Naive thymus-derived CD4-positive, alpha-beta T cell (primary cell): ENCODE measurements at regions not wholly inside any gene's neighbourhood (a gene's known extent, or its start where the extent isn't known, plus 50 kb on each side); places are given as distances from the start of the nearest gene placed in this dataset.
"Not testable (repeated sequence)": the region's sequence is repeated elsewhere in the genome, so short reads cannot be mapped to it uniquely, and the experiment has no call there.

Experiments used
- ATAC-seq: fragments of 150-1000 bp; cut with Tn5 transposase; 2 replicates; pipeline ENCODE4 v1.10.0; 2021; ENCODE audit warnings: mild to moderate bottlenecking, moderate library complexity
- CTCF ChIA-PET: fragments of 350-600 bp; sonication (Branson Sonifier 250); formaldehyde crosslinking; loops from one replicate; lab custom pipeline; 2021; ENCODE audit warnings: antibody characterized with exemption; lab: Charles Lee
- POLR2A ChIA-PET: fragments of 350-600 bp; sonication (Branson Sonifier 250); formaldehyde crosslinking; loops from one replicate; lab custom pipeline; 2021; ENCODE audit warnings: antibody characterized with exemption, inconsistent platforms; lab: Charles Lee
- DNase-seq, 9 donors: peaks; one replicate each; pipeline versions ENCODE4 v3.0.0 to v3.0.0-alpha.2; 2020 to 2022; ENCODE audit warnings: mixed read lengths in 1 of 9
- H3K27ac ChIP-seq: one replicate; pipeline ENCODE4 v1.7.0; 2013; ENCODE audit warnings: mild to moderate bottlenecking, low read depth, low read length, moderate library complexity
- H3K27me3 ChIP-seq, 2 donors: one replicate each; pipeline ENCODE4 v1.7.0; 2013; ENCODE audit warnings: low read length in 2 of 2, mild to moderate bottlenecking in 2 of 2, moderate library complexity in 2 of 2; ENCODE audit not compliant: control insufficient read depth in 2 of 2, insufficient read depth in 2 of 2
- H3K36me3 ChIP-seq, 3 experiments: 1 replicate in 2 of 3; 2 replicates in 1 of 3; pipeline ENCODE4 v1.7.0; 2013; ENCODE audit warnings: low read length in 3 of 3, mild to moderate bottlenecking in 3 of 3, moderate library complexity in 1 of 3; ENCODE audit not compliant: insufficient read depth in 3 of 3, control insufficient read depth in 2 of 3
- H3K4me1 ChIP-seq, 2 donors: one replicate each; pipeline ENCODE4 v1.7.0; 2013; ENCODE audit warnings: low read length in 2 of 2, mild to moderate bottlenecking in 2 of 2, moderate library complexity in 1 of 2; ENCODE audit not compliant: control insufficient read depth in 2 of 2, insufficient read depth in 2 of 2
- H3K4me3 ChIP-seq: 2 replicates; pipeline ENCODE4 v1.7.0; 2013; ENCODE audit warnings: mild to moderate bottlenecking, low read length
- H3K9me3 ChIP-seq, 3 experiments: 1 replicate in 2 of 3; 2 replicates in 1 of 3; pipeline ENCODE4 v1.7.0; 2013; ENCODE audit warnings: low read length in 3 of 3; ENCODE audit not compliant: control insufficient read depth in 2 of 3
- H3K27ac Mint-ChIP-seq, 9 donors: one replicate each; pipeline ENCODE4 v1.8.0; 2020 to 2022; ENCODE audit warnings: mixed read lengths in 9 of 9, mild to moderate bottlenecking in 8 of 9, moderate library complexity in 5 of 9, inconsistent platforms in 2 of 9
- H3K27me3 Mint-ChIP-seq, 5 donors: one replicate each; pipeline ENCODE4 v1.8.0; 2021 to 2022; ENCODE audit warnings: mixed read lengths in 5 of 5, mild to moderate bottlenecking in 1 of 5
- H3K36me3 Mint-ChIP-seq, 5 donors: one replicate each; pipeline ENCODE4 v1.8.0; 2020 to 2022; ENCODE audit warnings: mixed read lengths in 5 of 5, mild to moderate bottlenecking in 3 of 5, inconsistent platforms in 1 of 5
- H3K4me1 Mint-ChIP-seq, 7 donors: one replicate each; pipeline ENCODE4 v1.8.0; 2020 to 2022; ENCODE audit warnings: mixed read lengths in 7 of 7, mild to moderate bottlenecking in 3 of 7, inconsistent platforms in 1 of 7
- H3K4me3 Mint-ChIP-seq, 10 donors: one replicate each; pipeline ENCODE4 v1.8.0; 2020 to 2022; ENCODE audit warnings: mild to moderate bottlenecking in 10 of 10, mixed read lengths in 10 of 10, moderate library complexity in 6 of 10, inconsistent platforms in 2 of 10
- H3K9me3 Mint-ChIP-seq, 11 donors: one replicate each; pipeline ENCODE4 v1.8.0; 2020 to 2022; ENCODE audit warnings: mixed read lengths in 11 of 11, mild to moderate bottlenecking in 4 of 11, inconsistent platforms in 1 of 11, moderate library complexity in 1 of 11
- intact Hi-C, 2 donors: fragments of 100-400 bp; cut with micrococcal nuclease; formaldehyde crosslinking; loops; one replicate each; pipeline ENCODE4 v1.15.1; 2023

DNA sequence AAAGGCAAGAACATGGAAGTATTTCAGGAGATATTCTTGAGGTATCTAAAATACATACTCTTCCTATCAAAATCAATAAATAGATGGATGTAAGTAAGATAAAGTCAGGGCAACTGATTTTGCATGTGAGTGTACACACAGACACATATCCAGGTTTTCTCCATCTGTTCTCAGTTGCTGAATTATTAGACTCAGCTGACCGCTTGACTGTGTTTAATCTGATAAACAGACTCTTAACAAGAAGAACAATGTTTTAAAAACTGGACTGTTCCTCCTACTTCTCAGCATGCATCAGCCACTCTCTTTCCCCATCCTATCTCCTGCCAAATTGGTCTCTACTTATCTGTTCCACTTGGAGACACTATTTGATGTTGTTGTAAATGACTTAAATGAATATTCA lies 73.5 kb downstream of the GOLGA8G start:
- Mint-ChIP-seq H3K9me3 (peaks cover 0 to 1% (median 0%) of the 10 kb centered on the region in 11 donors), H3K4me3 (no peak overlapping the region), H3K27ac (no peak overlapping the region), H3K36me3 (peaks cover 0 to 6% (median 0%) of the 10 kb centered on the region in 5 donors), H3K4me1 (peaks cover 0 to 6% (median 0%) of the 10 kb centered on the region in 7 donors), H3K27me3 (peaks cover 22 to 38% (median 30%) of the 10 kb centered on the region in 5 donors)
- H3K9me3 ChIP-seq = no peaks in the 10 kb centered on the region
- no peaks in the 10 kb centered on the region for H3K4me1 ChIP-seq
- H3K27me3 ChIP-seq = no peaks in the 10 kb centered on the region
- ChIA-PET POLR2A (no interaction called here), CTCF (no interaction called here)
- DNase-seq (no peak), ATAC-seq (no peak)
- H3K4me3 ChIP-seq = no peak overlapping the region
- no peak overlapping the region for H3K27ac ChIP-seq
- H3K36me3 ChIP-seq = no peaks in the 10 kb centered on the region
- intact Hi-C loops = no loop called here

DNA sequence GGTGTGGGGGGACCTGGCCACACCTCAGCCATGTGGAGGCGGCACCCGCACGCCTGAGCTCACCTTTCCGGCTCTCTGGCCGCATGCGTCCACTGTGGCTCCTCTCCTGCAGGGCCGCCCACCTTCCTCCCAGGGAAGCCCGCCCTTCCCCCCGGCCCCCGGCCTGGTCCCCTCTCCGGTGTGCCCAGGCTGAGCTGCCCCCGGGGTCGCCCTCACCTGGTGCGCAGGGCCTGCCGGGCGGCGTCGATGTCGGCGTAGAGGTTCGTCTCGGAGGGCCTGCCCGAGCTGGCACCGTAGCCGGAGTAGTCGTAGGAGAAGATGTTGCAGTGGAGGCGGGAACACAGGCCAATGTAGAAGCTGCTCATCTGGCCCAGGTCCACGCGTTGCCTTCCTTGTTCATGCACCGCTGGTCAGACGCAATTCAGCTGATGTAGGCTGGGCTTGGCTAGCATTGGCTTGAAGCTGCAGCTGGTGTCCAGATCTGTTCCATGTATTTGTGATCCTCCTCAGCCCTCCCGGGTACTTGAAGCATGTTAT lies 75.3 kb downstream of the GOLGA8G start:
- ATAC-seq, H3K4me3 ChIP-seq, H3K27ac Mint-ChIP-seq, intact Hi-C loops, CTCF ChIA-PET, H3K4me1 ChIP-seq, H3K27me3 ChIP-seq, H3K9me3 Mint-ChIP-seq, POLR2A ChIA-PET, H3K36me3 Mint-ChIP-seq, DNase-seq, H3K27ac ChIP-seq, H3K4me1 Mint-ChIP-seq, H3K36me3 ChIP-seq, H3K9me3 ChIP-seq: not testable (repeated sequence)
- Mint-ChIP-seq H3K27me3 (peaks cover 22 to 37% (median 28%) of the 10 kb centered on the region in 5 donors), H3K4me3 (peak overlapping the region in 1 of 10 donors; percentile 2)

- Mint-ChIP-seq H3K27me3 (peaks cover 22 to 33% (median 28%) of the 10 kb centered on the region in 5 donors), H3K9me3 (peaks cover 0 to 1% (median 0%) of the 10 kb centered on the region in 11 donors), H3K4me3 (no peak overlapping the region), H3K36me3 (peaks cover 0 to 6% (median 0%) of the 10 kb centered on the region in 5 donors), H3K4me1 (peaks cover 0 to 6% (median 0%) of the 10 kb centered on the region in 7 donors), H3K27ac (no peak overlapping the region)
- Histone ChIP-seq H3K4me3 (no peak overlapping the region), H3K9me3 (no peaks in the 10 kb centered on the region), H3K27me3 (no peaks in the 10 kb centered on the region), H3K4me1 (no peaks in the 10 kb centered on the region), H3K27ac (no peak overlapping the region), H3K36me3 (no peaks in the 10 kb centered on the region)
- ATAC-seq (no peak), DNase-seq (no peak)
- ChIA-PET CTCF (no interaction called here), POLR2A (no interaction called here)
- intact Hi-C loops = no loop called here
Measured at GRCh38 chr15:28456476-28457395, 76.0 kb downstream of the GOLGA8G start.

- H3K27ac ChIP-seq, H3K27me3 ChIP-seq, CTCF ChIA-PET, H3K9me3 Mint-ChIP-seq, H3K9me3 ChIP-seq, ATAC-seq, intact Hi-C loops, DNase-seq, H3K4me1 ChIP-seq, POLR2A ChIA-PET, H3K36me3 ChIP-seq, H3K36me3 Mint-ChIP-seq, H3K4me1 Mint-ChIP-seq, H3K27ac Mint-ChIP-seq, H3K4me3 ChIP-seq: not testable (repeated sequence)
- peak overlapping the region in 1 of 10 donors; percentile 45 for H3K4me3 Mint-ChIP-seq
- peaks cover 22 to 26% (median 24%) of the 10 kb centered on the region in 5 donors for H3K27me3 Mint-ChIP-seq
Measured at GRCh38 chr15:28455537-28456475, 77.0 kb downstream of the GOLGA8G start.

GRCh38 chr15:28454751-28455220 lies 76.3 kb downstream of the GOLGA8F start:
- H3K4me3 Mint-ChIP-seq, H3K9me3 Mint-ChIP-seq, H3K9me3 ChIP-seq, H3K4me1 Mint-ChIP-seq, H3K4me1 ChIP-seq, DNase-seq, CTCF ChIA-PET, intact Hi-C loops, H3K27ac Mint-ChIP-seq, H3K4me3 ChIP-seq, H3K27me3 ChIP-seq, POLR2A ChIA-PET, H3K36me3 Mint-ChIP-seq, ATAC-seq, H3K36me3 ChIP-seq, H3K27ac ChIP-seq: not testable (repeated sequence)
- H3K27me3 Mint-ChIP-seq = peaks cover 17 to 24% (median 22%) of the 10 kb centered on the region in 5 donors
